ENCODE measurements at regions not wholly inside any gene's neighbourhood (a gene's known extent, or its start where the extent isn't known, plus 50 kb on each side); places are given as distances from the start of the nearest gene placed in this dataset.

- TF ChIP-seq, protein P1, sequence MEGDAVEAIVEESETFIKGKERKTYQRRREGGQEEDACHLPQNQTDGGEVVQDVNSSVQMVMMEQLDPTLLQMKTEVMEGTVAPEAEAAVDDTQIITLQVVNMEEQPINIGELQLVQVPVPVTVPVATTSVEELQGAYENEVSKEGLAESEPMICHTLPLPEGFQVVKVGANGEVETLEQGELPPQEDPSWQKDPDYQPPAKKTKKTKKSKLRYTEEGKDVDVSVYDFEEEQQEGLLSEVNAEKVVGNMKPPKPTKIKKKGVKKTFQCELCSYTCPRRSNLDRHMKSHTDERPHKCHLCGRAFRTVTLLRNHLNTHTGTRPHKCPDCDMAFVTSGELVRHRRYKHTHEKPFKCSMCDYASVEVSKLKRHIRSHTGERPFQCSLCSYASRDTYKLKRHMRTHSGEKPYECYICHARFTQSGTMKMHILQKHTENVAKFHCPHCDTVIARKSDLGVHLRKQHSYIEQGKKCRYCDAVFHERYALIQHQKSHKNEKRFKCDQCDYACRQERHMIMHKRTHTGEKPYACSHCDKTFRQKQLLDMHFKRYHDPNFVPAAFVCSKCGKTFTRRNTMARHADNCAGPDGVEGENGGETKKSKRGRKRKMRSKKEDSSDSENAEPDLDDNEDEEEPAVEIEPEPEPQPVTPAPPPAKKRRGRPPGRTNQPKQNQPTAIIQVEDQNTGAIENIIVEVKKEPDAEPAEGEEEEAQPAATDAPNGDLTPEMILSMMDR (IDR thresholded peaks at IDR 0.05), result no peak
- no peak for TF ChIP-seq POLR2A (IDR thresholded peaks at IDR 0.05)
Observed at GRCh38 chr5:67901814-67902496, 313.6 kb upstream of the PIK3R1 start.
